GM13977 (cell line): ENCODE measurements at regions not wholly inside any gene's neighbourhood (a gene's known extent, or its start where the extent isn't known, plus 50 kb on each side); places are given as distances from the start of the nearest gene placed in this dataset.

Experiments
- DNase-seq: peaks from one replicate; pipeline ENCODE4 v3.0.0; 2012; ENCODE audit warnings: low spot score
- CTCF ChIP-seq: IDR thresholded peaks from 2 replicates; pipeline ENCODE4 v1.5.1; 2012; ENCODE audit warnings: mild to moderate bottlenecking, control low read depth; ENCODE audit not compliant: insufficient read depth; ENCODE audit errors: extremely low read depth, missing control alignments
- in situ Hi-C: fragments of 300-500 bp; cut with MboI; formaldehyde crosslinking; loops from one replicate; pipeline ENCODE4 v1.12.0; 2022; ENCODE audit warnings: low sequenced_read_pairs, low pct_unique_long_range_greater_than_20kb, mixed read lengths, inconsistent platforms; ENCODE audit not compliant: unreplicated experiment

- in situ Hi-C loops, result no loop called here
Measured at GRCh38 chr14:97813556-97813955, 1016.4 kb downstream of the VRK1 start.

GRCh38 chr14:97820781-97821180 is 1023.6 kb downstream of the VRK1 start:
- in situ Hi-C loops, result no loop called here
- no peak for TF ChIP-seq CTCF
- DNase-seq, result no peak

More at GRCh38 chr14:97813556-97813955, 1016.4 kb downstream of the VRK1 start:
- TF ChIP-seq CTCF, result no peak
- no peak for DNase-seq

GRCh38 chr14:97824218-97824617 is 1027.0 kb downstream of the VRK1 start:
- in situ Hi-C loops, result no loop called here
- no peak for TF ChIP-seq CTCF
- DNase-seq, result no peak

- TF ChIP-seq CTCF, result no peak
- in situ Hi-C loops, result no loop called here
- DNase-seq, result no peak
Measured at GRCh38 chr14:97827746-97828145, 1030.6 kb downstream of the VRK1 start.

GRCh38 chr14:97832776-97833175 is 1035.6 kb downstream of the VRK1 start:
- no peak for TF ChIP-seq CTCF
- in situ Hi-C loops, result no loop called here
- DNase-seq, result no peak

GRCh38 chr14:97838986-97839385 is 1041.8 kb downstream of the VRK1 start:
- in situ Hi-C loops, result no loop called here
- TF ChIP-seq CTCF, result no peak
- no peak for DNase-seq

GRCh38 chr14:97840159-97840558 is 1043.0 kb downstream of the VRK1 start:
- in situ Hi-C loops, result no loop called here
- DNase-seq, result no peak
- no peak for TF ChIP-seq CTCF
